Naive thymus-derived CD8-positive, alpha-beta T cell (primary cell): ENCODE measurements at regions not wholly inside any gene's neighbourhood (a gene's known extent, or its start where the extent isn't known, plus 50 kb on each side); places are given as distances from the start of the nearest gene placed in this dataset.

Experiments
- ATAC-seq, 2 donors: fragments of 150-1000 bp; cut with Tn5 transposase in 1 of 2; sonication (Bioruptor Pico), chemical (Tn5 transposase) in 1 of 2; 1 replicate in 1 of 2; 2 replicates in 1 of 2; pipeline ENCODE4 v1.10.0; 2021; ENCODE audit warnings: mild to moderate bottlenecking in 2 of 2, moderate library complexity in 2 of 2
- POLR2A ChIA-PET: fragments of 350-600 bp; sonication (Branson Sonifier 250); formaldehyde crosslinking; loops from one replicate; lab custom pipeline; 2021; ENCODE audit warnings: antibody characterized with exemption; lab: Charles Lee
- DNase-seq, 10 donors: peaks; one replicate each; pipeline versions ENCODE4 v3.0.0 to v3.0.0-alpha.2; 2020 to 2022
- H3K27ac Mint-ChIP-seq, 10 donors: one replicate each; pipeline ENCODE4 v1.8.0; 2020 to 2022; ENCODE audit warnings: mild to moderate bottlenecking in 10 of 10, mixed read lengths in 10 of 10, moderate library complexity in 4 of 10, inconsistent platforms in 1 of 10
- H3K27me3 Mint-ChIP-seq, 5 donors: one replicate each; pipeline ENCODE4 v1.8.0; 2021 to 2022; ENCODE audit warnings: mixed read lengths in 5 of 5
- H3K36me3 Mint-ChIP-seq, 3 donors: one replicate each; pipeline ENCODE4 v1.8.0; 2020 to 2022; ENCODE audit warnings: mixed read lengths in 3 of 3, mild to moderate bottlenecking in 2 of 3, inconsistent platforms in 1 of 3
- H3K4me1 Mint-ChIP-seq, 4 donors: one replicate each; pipeline ENCODE4 v1.8.0; 2021 to 2022; ENCODE audit warnings: mixed read lengths in 4 of 4
- H3K4me3 Mint-ChIP-seq, 10 donors: one replicate each; pipeline ENCODE4 v1.8.0; 2020 to 2022; ENCODE audit warnings: mild to moderate bottlenecking in 10 of 10, mixed read lengths in 10 of 10, moderate library complexity in 6 of 10, inconsistent platforms in 1 of 10
- H3K9me3 Mint-ChIP-seq, 9 donors: one replicate each; pipeline ENCODE4 v1.8.0; 2020 to 2022; ENCODE audit warnings: mixed read lengths in 9 of 9, mild to moderate bottlenecking in 3 of 9, inconsistent platforms in 1 of 9, moderate library complexity in 1 of 9

- ATAC-seq = no peak
- H3K4me1 Mint-ChIP-seq = no peaks in the 10 kb centered on the region
- POLR2A ChIA-PET = no interaction called here
Measured at GRCh38 chr4:110878413-110878812, 255.5 kb upstream of the PITX2 start.

GRCh38 chr4:110878956-110879355 is 256.1 kb upstream of the PITX2 start:
- no peak overlapping the region for H3K27ac Mint-ChIP-seq
- DNase-seq = no peak
- H3K4me1 Mint-ChIP-seq = no peaks in the 10 kb centered on the region
- peaks cover 0 to 15% (median 4%) of the 10 kb centered on the region in 9 donors for H3K9me3 Mint-ChIP-seq
- peaks cover 0 to 2% (median 0%) of the 10 kb centered on the region in 5 donors for H3K27me3 Mint-ChIP-seq
- no peak overlapping the region for H3K4me3 Mint-ChIP-seq
- POLR2A ChIA-PET = no interaction called here
- peaks cover 0 to 4% (median 2%) of the 10 kb centered on the region in 3 donors for H3K36me3 Mint-ChIP-seq
- no peak for ATAC-seq

More at GRCh38 chr4:110878413-110878812, 255.5 kb upstream of the PITX2 start:
- no peak overlapping the region for H3K27ac Mint-ChIP-seq
- no peak overlapping the region for H3K4me3 Mint-ChIP-seq
- H3K27me3 Mint-ChIP-seq = peaks cover 0 to 2% (median 0%) of the 10 kb centered on the region in 5 donors
- H3K36me3 Mint-ChIP-seq = peaks cover 0 to 4% (median 2%) of the 10 kb centered on the region in 3 donors
- DNase-seq = no peak
- H3K9me3 Mint-ChIP-seq = peaks cover 0 to 15% (median 4%) of the 10 kb centered on the region in 9 donors

GRCh38 chr4:110886270-110886669 is 263.4 kb upstream of the PITX2 start:
- POLR2A ChIA-PET = no interaction called here
- no peak overlapping the region for H3K27ac Mint-ChIP-seq
- H3K4me3 Mint-ChIP-seq = no peak overlapping the region
- DNase-seq (no peak), ATAC-seq (no peak)
- H3K36me3 Mint-ChIP-seq = no peaks in the 10 kb centered on the region
- no peaks in the 10 kb centered on the region for H3K27me3 Mint-ChIP-seq
- peaks cover 0 to 8% (median 2%) of the 10 kb centered on the region in 9 donors for H3K9me3 Mint-ChIP-seq
- H3K4me1 Mint-ChIP-seq = no peaks in the 10 kb centered on the region

- H3K9me3 Mint-ChIP-seq = peaks cover 0 to 10% (median 2%) of the 10 kb centered on the region in 9 donors
- H3K4me3 Mint-ChIP-seq = no peak overlapping the region
- POLR2A ChIA-PET = no interaction called here
- no peak overlapping the region for H3K27ac Mint-ChIP-seq
- H3K36me3 Mint-ChIP-seq = no peaks in the 10 kb centered on the region
- ATAC-seq (no peak), DNase-seq (no peak)
- H3K27me3 Mint-ChIP-seq = no peaks in the 10 kb centered on the region
- H3K4me1 Mint-ChIP-seq = no peaks in the 10 kb centered on the region
Measured at GRCh38 chr4:110886856-110887255, 264.0 kb upstream of the PITX2 start.

GRCh38 chr4:110897784-110898183 is 274.9 kb upstream of the PITX2 start:
- no peak for ATAC-seq
- Mint-ChIP-seq H3K27ac (no peak overlapping the region), H3K4me1 (no peaks in the 10 kb centered on the region), H3K9me3 (peaks cover 0 to 8% (median 0%) of the 10 kb centered on the region in 9 donors), H3K36me3 (no peaks in the 10 kb centered on the region), H3K4me3 (no peak overlapping the region), H3K27me3 (peaks cover 0 to 2% (median 0%) of the 10 kb centered on the region in 5 donors)
- no peak for DNase-seq
- POLR2A ChIA-PET = no interaction called here

- Mint-ChIP-seq H3K4me3 (no peak overlapping the region), H3K36me3 (no peaks in the 10 kb centered on the region), H3K27me3 (peaks cover 0 to 2% (median 0%) of the 10 kb centered on the region in 5 donors), H3K4me1 (no peaks in the 10 kb centered on the region), H3K9me3 (peaks cover 0 to 8% (median 0%) of the 10 kb centered on the region in 9 donors), H3K27ac (no peak overlapping the region)
- POLR2A ChIA-PET = no interaction called here
- DNase-seq (no peak), ATAC-seq (no peak)
Measured at GRCh38 chr4:110898290-110898689, 275.4 kb upstream of the PITX2 start.

- POLR2A ChIA-PET = no interaction called here
- DNase-seq = no peak
- Mint-ChIP-seq H3K36me3 (no peaks in the 10 kb centered on the region), H3K4me1 (no peaks in the 10 kb centered on the region), H3K27me3 (peaks cover 0 to 2% (median 0%) of the 10 kb centered on the region in 5 donors), H3K9me3 (peaks cover 0 to 5% (median 0%) of the 10 kb centered on the region in 9 donors), H3K27ac (no peak overlapping the region), H3K4me3 (no peak overlapping the region)
- ATAC-seq = no peak
Measured at GRCh38 chr4:110900213-110900769, 277.4 kb upstream of the PITX2 start.

- no peak overlapping the region for H3K4me3 Mint-ChIP-seq
- no peak overlapping the region for H3K27ac Mint-ChIP-seq
- peaks cover 0 to 12% (median 2%) of the 10 kb centered on the region in 9 donors for H3K9me3 Mint-ChIP-seq
- H3K4me1 Mint-ChIP-seq = no peaks in the 10 kb centered on the region
- POLR2A ChIA-PET = no interaction called here
- no peaks in the 10 kb centered on the region for H3K36me3 Mint-ChIP-seq
- ATAC-seq (no peak), DNase-seq (no peak)
- peaks cover 0 to 2% (median 0%) of the 10 kb centered on the region in 5 donors for H3K27me3 Mint-ChIP-seq
Measured at GRCh38 chr4:110902500-110902899, 279.6 kb upstream of the PITX2 start.

- Mint-ChIP-seq H3K27me3 (peaks cover 0 to 2% (median 0%) of the 10 kb centered on the region in 5 donors), H3K4me1 (no peaks in the 10 kb centered on the region), H3K27ac (no peak overlapping the region), H3K4me3 (no peak overlapping the region), H3K36me3 (no peaks in the 10 kb centered on the region), H3K9me3 (peaks cover 0 to 8% (median 0%) of the 10 kb centered on the region in 9 donors)
- POLR2A ChIA-PET = no interaction called here
- DNase-seq = no peak
- no peak for ATAC-seq
Measured at GRCh38 chr4:110904435-110905065, 281.7 kb upstream of the PITX2 start.

GRCh38 chr4:110905367-110905766 is 282.5 kb upstream of the PITX2 start:
- DNase-seq = no peak
- H3K27me3 Mint-ChIP-seq = peaks cover 0 to 2% (median 0%) of the 10 kb centered on the region in 5 donors
- no peak overlapping the region for H3K27ac Mint-ChIP-seq
- H3K4me1 Mint-ChIP-seq = no peaks in the 10 kb centered on the region
- no peaks in the 10 kb centered on the region for H3K36me3 Mint-ChIP-seq
- H3K4me3 Mint-ChIP-seq = no peak overlapping the region
- ATAC-seq = no peak
- POLR2A ChIA-PET = no interaction called here
- H3K9me3 Mint-ChIP-seq = peaks cover 0 to 12% (median 0%) of the 10 kb centered on the region in 9 donors

GRCh38 chr4:110907801-110908313 is 285.0 kb upstream of the PITX2 start:
- DNase-seq (no peak), ATAC-seq (no peak)
- Mint-ChIP-seq H3K27me3 (no peaks in the 10 kb centered on the region), H3K4me3 (no peak overlapping the region), H3K36me3 (no peaks in the 10 kb centered on the region), H3K9me3 (peaks cover 0 to 12% (median 0%) of the 10 kb centered on the region in 9 donors), H3K27ac (no peak overlapping the region), H3K4me1 (no peaks in the 10 kb centered on the region)
- POLR2A ChIA-PET = no interaction called here

- Mint-ChIP-seq H3K9me3 (peaks cover 0 to 8% (median 0%) of the 10 kb centered on the region in 9 donors), H3K27ac (no peak overlapping the region), H3K27me3 (peaks cover 0 to 2% (median 0%) of the 10 kb centered on the region in 5 donors), H3K4me3 (no peak overlapping the region), H3K4me1 (no peaks in the 10 kb centered on the region), H3K36me3 (no peaks in the 10 kb centered on the region)
- POLR2A ChIA-PET = no interaction called here
- DNase-seq = no peak
- no peak for ATAC-seq
Measured at GRCh38 chr4:110914791-110915190, 291.9 kb upstream of the PITX2 start.

GRCh38 chr4:110915301-110915700 is 292.4 kb upstream of the PITX2 start:
- POLR2A ChIA-PET = no interaction called here
- no peak overlapping the region for H3K27ac Mint-ChIP-seq
- H3K27me3 Mint-ChIP-seq = peaks cover 0 to 2% (median 0%) of the 10 kb centered on the region in 5 donors
- no peak for DNase-seq
- no peaks in the 10 kb centered on the region for H3K36me3 Mint-ChIP-seq
- peaks cover 0 to 6% (median 0%) of the 10 kb centered on the region in 9 donors for H3K9me3 Mint-ChIP-seq
- H3K4me3 Mint-ChIP-seq = no peak overlapping the region
- no peaks in the 10 kb centered on the region for H3K4me1 Mint-ChIP-seq
- no peak for ATAC-seq
